ENCODE measurements at regions not wholly inside any gene's neighbourhood (a gene's known extent, or its start where the extent isn't known, plus 50 kb on each side); places are given as distances from the start of the nearest gene placed in this dataset.

DNA sequence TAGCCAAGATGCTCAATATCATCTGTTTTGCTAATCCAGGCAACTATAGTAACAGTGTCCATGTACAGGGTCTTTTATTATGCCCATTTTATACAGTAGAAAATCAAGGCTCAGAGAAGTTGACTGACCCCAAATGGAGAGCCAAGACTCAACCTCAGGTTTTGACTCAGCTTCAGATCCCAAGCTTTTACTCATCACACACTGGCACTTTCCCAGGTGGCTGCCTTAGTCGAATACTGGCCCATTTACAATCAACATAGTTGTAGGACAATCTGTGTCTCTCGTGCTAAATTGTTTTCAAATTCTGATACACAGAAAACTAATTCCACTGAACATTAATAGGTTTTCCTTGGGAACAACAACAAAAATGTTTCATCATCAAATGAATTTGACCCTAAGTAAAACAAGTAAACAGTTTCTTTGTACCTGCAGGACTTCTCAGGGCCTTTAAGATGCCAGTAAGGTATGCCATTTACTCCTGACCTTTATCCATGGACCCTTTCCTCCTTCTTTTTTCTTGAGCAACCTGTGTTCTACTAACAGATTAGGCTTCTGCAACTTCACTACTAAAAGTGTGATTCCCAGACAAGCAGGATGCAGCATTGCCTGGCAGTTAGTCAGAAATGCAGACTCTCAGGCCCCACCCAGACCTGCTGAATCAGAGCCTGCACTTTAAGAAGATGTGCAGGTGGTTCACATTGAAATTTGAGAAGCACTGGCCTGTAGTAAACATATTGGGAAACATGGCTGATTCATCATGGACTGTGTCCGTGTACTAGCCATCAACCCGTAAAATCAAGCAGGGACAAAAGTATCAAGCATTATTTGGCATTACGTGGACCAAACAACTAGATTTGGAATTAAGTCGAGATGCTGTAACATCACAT is 128.8 kb downstream of the RRAGC start:
- no peak for TF ChIP-seq POLR2A (IDR thresholded peaks at IDR 0.05)
- TF ChIP-seq CTCF (IDR thresholded peaks at IDR 0.05): no peak

Measured in vagina (tissue), 2 donors.